ENCODE measurements at regions not wholly inside any gene's neighbourhood (a gene's known extent, or its start where the extent isn't known, plus 50 kb on each side); places are given as distances from the start of the nearest gene placed in this dataset.

DNA sequence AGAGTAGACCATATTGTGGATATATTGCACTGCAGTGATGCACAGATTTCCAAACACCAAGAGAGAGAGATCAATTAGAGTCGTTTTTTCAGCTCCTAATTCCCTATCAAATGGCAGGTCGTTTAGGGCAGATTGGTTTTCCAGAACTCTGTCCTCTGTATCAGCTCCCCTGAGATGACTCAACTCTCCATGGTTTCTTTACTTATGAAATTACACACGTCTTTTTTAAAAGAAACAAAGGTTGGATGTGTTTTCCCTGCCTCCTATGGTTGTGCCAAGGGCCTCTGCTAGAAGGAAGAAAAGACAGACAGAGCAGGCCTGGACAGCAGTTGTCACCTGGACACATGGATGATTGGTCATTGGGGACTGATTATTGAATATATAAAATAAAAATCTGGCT is 478.1 kb upstream of the NBEA start:
- DNase-seq (ENCODE audit: low read depth in 2 of 2), result no peak

DNA sequence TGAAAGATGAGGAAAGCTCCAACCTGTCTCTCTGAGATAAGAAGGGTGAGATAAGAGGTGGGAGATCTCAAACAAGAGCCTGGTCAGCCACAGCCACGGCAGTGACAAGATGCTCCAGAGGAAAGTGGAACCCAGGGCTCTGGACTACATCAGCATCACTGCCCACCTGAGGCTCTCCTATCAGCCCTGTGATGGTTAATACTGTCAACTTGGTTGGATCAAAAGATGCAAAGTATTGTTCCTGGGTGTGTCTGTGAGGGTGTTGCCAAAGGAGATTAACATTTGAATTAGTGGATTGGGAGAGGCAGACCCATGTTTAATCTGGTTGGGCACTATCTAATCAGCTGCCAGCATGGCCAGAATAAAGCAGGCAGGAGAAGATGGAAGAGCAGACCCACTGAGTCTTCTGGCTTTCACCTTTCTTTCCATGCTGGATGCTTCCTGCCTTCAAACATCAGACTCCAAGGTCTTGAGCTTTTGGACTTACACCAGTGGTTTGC is 476.6 kb upstream of the NBEA start:
- no peak for DNase-seq (ENCODE audit: low read depth in 2 of 2)

DNA sequence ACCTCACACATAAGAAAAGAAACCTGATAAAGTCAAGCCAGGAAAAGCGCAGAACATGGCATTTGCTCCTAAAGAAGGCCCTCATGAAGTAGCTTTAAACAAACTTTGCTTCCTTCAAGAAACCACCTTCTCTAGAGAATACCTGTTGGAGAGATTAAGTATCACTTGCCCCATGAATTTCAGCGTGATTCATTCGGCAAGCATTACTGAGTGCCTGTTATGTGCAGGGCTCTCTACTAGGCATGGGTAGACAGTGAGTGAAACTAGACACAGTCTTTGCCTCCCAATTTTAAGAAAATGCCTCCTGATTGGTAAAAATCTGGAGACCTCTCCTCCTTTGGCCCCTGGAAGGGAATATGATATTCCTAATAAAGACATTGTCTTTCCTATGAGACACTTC is 475.8 kb upstream of the NBEA start:
- no peak for DNase-seq (ENCODE audit: low read depth in 2 of 2)

DNA sequence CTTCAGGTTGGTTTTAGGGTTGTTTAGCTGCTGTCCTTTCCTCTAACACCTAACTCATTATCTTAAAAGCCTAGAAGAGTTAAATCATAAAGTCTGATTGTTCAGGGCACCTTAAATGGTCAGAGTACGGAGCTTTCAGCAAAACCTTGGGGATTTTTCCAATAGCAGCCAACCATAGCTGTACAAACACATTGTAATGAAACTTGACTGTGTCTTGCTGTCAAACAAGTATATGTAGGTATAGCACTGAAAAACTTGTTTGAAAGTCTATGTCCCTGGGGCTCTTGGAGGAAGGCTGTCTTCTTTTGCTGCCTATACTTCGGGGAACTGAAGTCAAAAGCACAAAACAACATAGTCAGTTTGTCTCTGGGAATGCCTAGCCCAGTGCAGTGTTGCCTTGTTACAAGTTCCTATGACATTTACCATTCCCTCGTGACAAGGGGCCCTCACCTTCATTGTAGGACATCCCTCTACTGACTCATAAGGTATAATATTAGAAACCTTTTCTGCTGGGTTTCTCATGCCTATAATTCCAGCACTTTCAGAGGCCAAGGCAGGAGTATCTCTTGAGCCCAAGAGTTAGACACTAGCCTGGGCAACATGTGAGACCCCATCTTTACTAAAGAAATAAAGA is 474.5 kb upstream of the NBEA start:
- DNase-seq (ENCODE audit: low read depth in 2 of 2), result no peak

DNA sequence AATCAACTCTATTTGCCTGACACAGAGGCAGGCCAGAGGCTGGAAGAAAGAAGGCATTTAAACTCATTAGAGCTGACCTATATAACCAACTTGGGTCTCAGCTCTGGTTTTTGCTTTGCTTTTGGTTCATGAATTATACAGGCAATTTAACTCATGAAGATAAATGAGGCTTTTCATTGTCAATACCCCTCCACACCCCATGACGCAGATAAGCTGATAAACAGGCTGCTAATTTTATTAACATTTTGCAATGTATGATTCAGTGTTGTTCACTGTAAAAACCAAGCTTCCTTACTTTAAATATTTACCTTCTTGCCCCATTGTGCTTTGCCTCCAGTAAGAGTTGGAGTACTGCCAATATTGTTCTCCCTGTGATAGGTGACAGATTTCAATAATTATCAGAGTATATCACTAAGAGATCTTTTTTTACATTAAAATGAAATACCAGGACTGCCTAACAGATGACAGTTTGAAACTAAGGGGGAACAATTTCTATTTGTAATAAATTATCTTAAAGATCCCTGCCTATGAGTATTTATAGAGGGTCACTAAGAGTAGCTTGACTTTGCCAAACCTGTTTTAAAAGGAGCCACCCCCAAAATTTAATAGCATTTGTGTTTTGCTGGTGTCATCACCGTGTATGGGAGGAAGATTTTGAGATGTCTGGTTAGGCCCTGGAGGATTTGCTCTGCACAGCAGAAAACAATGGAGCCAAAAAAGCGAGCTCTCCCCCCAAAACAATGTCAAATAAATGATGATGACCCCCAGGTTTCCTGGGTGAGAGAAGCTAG is 472.7 kb upstream of the NBEA start:
- no peak for DNase-seq (ENCODE audit: low read depth in 2 of 2)

DNA sequence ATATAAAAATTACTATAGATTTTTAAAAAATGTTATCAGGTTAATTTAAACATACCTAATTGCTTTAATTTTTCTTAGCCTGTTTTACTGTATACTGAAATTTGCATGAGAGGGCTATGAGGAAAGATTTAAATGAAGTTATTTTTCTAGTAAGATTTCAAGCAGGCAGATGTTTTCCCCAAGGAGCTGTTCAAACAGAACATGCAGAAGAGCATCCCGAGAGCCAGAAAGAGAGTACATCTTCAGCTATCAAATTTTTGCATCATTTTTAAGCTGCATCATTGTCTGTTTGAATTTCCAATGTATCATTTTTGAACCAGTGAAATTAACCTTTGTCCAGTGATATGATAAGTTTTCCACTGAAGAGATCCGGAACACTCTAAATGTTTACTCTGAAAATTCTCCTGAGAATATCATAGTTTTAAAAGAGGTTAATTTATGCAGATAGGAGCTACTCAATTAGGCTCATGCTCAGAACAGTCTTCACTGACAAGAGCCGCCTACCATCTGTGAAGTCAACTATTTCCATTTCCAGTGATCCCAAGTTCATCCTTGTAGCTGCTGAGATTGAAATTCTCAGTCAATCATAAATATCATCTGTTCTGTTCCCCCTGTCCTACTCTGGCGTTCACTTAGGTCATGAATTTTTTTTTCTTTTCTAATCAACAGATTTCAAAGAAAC is 467.7 kb upstream of the NBEA start:
- no peak for DNase-seq (ENCODE audit: low read depth in 2 of 2)

DNA sequence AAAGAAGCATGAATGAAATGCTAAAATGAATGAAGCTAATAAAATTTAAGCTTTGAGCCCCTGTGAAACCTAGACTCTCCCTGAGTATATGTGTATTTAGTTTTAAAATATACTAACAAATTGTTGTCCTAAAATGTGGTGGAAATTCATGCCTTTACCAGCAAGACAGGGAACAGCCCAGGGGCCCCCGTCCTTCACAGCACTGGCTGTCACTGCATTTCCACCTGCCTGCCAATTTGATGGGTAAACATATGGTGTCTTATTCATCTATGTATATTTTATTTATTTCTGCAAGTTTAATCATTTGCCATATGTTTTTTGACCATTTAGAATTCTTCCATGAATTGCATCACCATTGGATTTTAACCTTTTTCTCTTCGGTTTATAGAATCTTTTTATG is 463.7 kb upstream of the NBEA start:
- no peak for DNase-seq (ENCODE audit: low read depth in 2 of 2)

DNA sequence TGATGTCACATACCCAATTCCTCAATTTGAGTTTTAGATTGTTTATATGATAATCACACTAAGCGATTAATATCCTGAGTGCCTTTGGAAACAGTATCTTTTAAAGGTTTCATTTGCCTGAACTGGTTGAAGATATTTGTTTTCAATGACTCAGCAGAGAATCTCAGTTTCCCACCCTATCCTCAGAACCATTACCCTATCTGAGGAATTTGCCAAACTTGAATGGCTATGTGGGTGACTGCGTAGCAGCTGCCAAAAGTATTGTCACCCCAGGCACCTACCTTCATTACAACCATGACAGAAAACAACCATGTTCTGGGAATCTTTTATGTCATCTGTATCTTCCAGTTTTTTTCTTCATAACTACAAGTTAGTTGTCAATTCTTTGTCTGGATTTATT is 440.1 kb upstream of the NBEA start:
- no peak for DNase-seq (ENCODE audit: low read depth in 2 of 2)

DNA sequence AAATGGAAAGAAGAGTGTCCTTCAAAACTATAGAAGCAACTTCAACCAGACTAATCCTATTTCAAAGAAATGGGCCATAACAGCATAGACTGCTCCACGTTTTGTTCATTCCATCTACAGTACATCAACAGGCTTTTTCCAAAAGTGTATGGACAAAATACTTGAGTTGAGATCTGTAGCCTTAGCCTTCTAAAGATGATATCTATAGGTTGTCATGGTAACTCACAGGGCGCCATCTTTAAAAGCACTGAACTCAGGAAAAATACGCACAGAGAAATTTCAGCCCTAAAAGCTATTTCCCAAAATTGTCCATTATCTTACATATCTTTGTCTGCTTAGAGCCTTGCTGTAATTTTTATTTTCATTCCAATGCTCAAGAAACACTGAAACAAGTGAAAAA is 439.4 kb upstream of the NBEA start:
- no peak for DNase-seq (ENCODE audit: low read depth in 2 of 2)

DNA sequence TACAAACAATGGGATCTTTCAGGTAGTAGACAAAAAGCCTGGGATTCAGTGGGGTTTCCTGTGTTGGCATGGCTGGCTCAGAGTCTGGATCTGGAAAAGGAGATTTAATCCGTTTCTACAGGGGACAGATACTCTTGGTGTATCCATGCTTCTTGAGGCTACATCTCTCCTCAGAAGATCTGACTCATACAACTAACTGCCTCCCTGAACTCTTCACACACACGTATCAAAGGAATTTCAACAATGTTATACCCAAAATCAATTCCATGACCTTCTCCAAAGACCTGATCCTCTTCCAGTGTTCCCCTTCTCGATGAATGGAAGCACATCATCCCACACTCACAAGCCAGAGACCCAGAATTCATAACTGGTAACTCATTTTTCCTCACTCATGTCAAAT is 435.3 kb upstream of the NBEA start:
- no peak for DNase-seq (ENCODE audit: low read depth in 2 of 2)

DNA sequence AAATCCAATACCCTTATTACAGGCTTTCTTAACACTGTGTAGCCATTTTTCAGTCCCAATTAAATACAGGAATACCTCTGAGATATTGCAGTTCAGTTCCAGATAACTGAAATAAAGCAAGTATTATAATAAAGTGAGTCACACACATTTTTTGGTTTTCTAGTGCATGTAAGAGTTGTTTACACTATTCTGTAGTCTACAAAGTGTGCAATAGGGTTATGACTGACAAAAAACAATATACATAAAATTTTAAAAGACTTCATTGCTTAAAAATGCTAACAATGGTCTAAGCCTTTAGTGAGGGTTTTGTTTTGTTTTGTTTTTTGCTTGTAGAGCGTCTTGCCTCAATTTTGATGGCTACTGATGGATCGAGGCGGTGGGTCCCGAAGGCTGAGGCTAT is 434.4 kb upstream of the NBEA start:
- no peak for DNase-seq (ENCODE audit: low read depth in 2 of 2)

DNA sequence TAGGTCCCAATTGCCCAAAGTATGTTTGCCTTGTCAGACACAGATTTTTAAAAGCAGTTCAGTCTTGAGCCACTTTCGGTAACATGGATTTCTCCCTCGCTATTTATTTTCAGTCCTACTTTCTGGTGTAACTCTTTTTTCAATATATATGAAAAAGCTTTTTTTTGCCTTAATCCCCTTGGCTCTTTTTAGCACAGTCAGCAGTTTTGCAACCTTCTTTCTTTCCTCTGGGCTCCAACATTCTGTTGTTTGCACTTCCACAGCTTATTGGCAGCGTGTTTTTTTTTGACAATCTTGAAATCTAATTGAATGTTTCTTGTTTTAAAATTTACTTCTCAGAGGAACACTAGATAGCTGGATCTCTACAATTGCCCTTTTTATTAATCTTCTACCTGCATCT is 429.3 kb upstream of the NBEA start:
- no peak for DNase-seq (ENCODE audit: low read depth in 2 of 2)

DNA sequence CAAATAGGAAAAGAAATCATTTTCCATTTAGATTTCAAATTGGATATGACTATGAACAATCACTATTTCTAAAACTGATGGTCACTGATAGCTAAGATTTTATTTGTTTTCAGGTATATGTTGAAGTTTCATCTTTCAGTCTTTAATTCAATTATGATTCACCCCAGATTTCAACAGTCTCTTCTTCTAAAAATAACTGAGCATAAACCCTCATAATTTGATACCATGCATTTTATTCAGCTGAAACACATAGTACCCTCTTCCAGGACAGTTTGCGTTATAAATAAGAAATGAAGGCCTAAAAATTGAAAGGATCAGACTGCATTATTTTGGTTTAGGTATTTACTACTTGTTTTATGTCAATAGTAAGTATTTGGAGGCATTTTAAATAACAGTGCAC is 428.5 kb upstream of the NBEA start:
- no peak for DNase-seq (ENCODE audit: low read depth in 2 of 2)

DNA sequence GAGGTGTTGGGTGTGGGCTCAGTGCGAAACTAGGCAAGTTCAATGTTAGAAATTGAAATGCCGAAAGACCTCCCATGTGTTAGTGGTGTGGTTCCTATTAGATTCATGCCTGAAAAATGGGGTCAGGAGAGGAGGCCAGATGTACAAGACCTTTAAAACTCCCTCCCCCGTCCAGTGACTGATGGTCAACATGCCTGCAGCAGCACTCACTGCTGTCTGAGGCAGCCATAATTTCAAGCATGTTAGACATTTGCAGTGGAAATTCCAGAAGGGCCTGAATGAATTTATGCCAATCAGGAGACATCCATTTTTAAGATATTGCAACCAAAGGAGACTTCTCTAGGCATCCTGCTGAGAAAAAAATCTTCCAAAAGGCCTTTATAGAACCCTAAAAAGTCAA is 426.9 kb upstream of the NBEA start:
- DNase-seq (ENCODE audit: low read depth in 2 of 2), result no peak

DNA sequence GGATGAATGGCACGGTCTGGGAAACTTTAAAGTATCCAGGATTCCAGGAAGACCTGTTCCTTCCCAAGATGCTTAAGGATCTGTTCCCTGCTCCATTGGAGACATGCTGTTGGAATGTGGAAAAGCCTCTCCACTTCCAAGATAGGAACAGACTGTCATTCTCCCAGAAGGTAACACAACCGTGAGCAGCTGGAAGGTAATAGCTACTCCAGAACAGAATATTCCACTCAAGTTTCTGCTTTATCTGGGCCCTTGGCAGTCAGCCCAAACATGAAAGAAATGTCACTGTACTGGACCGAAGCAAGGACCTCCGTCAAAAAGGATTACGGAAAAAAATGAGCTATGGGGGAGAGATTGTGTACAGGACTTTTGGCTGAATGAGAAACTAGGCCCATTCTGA is 420.9 kb upstream of the NBEA start:
- DNase-seq (ENCODE audit: low read depth in 2 of 2), result no peak

DNA sequence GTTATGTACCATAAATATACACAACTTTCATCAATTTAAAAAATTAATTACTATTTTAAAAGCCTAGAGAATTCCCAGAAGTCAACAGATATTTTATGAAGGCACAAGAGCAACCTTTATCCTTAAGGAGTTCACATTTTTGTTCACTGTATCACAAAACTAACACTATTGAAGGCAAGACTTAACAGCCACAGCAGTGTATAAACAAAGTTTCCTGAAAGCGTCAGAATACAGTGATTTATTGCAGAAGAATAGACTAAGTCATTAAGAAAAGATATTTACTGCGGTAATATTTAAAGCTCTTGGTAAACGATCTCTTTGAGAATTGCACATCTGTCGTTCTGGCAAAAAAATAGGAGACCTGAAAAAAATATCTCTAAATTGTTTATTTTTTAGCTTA is 419.3 kb upstream of the NBEA start:
- peak in 1 of 2 experiments; percentile 2 for DNase-seq (ENCODE audit: low read depth in 2 of 2)

DNA sequence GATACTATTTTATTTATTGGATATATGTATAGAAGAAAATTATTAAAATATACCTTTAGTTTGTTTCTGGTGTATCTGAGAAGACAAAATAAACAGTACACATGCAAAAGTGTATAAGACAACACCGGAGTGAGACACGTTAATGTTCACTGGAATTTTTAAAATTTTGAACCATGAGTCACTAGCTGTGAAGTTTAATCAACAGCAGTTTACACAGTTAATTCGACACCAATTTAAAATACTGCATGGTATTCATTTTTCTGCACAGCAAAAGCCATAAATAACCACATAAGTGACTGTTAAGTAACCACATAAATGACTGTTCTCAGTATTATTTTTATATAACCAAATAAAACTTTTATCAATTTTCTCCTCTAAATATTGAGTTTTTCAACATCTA is 418.7 kb upstream of the NBEA start:
- DNase-seq (ENCODE audit: low read depth in 2 of 2), result peak in 1 of 2 experiments; percentile 15

DNA sequence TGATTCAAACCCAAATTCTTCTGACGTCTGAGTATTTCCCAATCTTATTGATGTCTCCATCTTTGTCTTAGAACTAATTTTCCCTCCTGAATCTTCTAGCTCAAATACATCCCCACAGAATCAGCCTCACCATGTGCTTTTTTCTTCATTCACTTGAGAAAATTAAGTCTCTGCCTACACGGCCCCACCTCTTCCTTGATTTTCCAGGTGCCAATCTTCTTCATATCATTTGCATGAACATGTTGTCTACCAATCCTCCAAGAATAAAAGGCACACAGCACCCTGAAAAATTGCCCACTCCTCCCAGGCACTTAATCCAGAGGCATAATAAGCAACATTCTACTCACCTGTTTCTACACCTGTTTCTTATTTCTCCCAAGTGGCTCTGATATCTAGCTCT is 408.1 kb upstream of the NBEA start:
- DNase-seq (ENCODE audit: low read depth in 2 of 2), result no peak

DNA sequence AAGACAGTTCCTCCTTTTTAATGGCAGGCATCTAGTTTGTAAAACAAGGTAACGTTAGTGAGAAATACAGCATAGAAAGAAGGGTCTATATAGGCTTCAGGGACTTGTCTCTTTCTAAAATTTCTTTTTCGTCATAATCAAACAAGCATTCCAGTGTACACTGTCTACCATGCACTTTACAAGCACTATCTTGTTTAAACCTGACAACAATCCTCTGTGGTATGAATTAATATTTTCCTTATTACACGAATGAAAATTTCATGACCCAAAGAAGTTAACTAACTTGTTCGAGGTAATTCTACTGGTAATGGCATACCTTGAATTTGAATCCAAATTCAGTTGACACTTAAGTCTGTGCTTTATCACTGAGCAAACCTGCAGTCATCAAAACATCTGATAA is 399.7 kb upstream of the NBEA start:
- DNase-seq (ENCODE audit: low read depth in 2 of 2), result no peak

DNA sequence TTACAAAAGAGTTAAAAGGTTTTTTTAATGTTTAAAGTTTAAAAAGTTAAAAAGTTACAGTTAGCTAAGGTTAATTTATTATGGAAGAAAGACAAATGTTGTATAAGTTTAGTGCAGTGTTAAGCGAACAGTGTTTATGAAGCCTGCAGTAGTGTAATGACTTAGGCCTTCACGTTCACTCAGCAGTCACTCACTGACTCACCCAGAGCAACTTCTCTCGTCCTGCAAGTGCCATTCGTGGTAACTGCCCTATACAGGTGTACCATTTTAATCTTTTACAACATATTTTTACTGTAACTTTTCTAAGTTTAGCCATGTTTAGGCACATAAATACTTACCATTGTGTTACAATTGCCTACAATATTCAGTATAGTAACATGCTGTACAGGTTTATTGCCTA is 398.2 kb upstream of the NBEA start:
- no peak for DNase-seq (ENCODE audit: low read depth in 2 of 2)

DNA sequence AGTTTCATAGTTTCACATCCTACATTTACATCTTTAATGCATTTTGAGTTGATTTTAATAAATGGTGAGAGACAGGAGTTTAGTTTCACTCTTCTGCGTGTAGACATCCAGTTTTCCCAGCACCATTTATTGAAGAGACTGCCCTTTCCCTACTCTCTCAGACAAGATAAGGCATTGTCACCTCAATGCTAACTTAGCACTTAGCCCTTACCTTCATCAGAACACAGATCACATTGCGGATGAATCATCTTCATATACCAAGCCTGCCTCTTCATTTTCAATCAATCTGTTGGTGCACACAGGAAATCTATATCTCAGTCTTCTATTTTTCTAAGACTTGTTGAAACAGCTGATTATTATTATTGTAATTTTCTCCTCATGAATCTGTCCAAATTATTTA is 396.6 kb upstream of the NBEA start:
- no peak for DNase-seq (ENCODE audit: low read depth in 2 of 2)

DNA sequence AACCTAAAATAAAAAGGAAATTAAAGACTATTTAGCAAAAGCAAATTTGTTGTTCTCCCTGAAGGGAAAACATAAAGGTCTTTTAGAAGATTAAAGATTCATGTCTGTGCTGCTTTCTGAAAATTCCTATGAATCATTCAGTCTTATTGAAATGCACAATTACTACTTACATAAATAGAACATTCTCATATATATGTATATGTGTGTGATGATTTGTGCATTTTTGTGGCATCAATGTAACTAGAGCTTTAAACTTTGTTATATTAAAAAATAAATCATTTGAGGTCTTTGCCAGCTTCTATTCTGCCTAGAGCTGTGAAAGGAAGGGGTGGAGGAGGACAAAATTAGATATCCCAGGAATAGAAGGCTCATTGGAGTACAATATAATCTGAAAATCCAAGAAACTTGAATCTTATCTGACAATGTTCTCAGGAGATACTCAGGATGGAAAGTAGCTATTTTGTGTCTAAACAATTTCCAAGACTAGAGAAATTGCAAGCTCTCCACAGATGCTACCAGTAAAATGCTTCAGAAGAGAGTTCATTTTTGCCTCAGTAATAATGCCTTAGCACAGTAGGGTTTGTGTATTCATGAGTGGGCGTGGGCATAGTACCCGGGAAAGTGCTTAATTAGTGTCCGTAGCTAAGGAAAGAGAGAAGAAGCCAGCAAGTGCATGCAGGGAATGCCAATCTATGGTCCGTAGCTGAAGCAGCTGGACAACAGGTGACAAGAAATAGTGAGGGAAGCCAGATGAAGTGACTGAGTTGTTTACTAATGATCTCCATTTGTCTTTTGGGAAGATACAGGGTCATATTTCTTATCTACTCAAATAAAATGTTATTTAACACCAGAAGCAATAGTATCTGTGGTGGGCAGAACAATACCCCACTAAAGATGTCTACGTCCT is 395.5 kb upstream of the NBEA start:
- DNase-seq (ENCODE audit: low read depth in 2 of 2), result no peak

All from fibroblast of skin of left biceps (primary cell).